PC-9 (cell line): ENCODE measurements at regions not wholly inside any gene's neighbourhood (a gene's known extent, or its start where the extent isn't known, plus 50 kb on each side); places are given as distances from the start of the nearest gene placed in this dataset.

ENCODE experiments used
- BruUV-seq: library from RNA; stranded (reverse); fragments of 400-500 nt; replicated peaks from 2 replicates; lab custom pipeline; 2021; lab: Mats Ljungman, UMichigan
- CTCF ChIA-PET: fragments of 300-600 bp; sonication (Branson Sonifier 250); formaldehyde crosslinking; loops from one replicate; lab custom pipeline; 2022; ENCODE audit warnings: antibody characterized with exemption; lab: Charles Lee
- POLR2A ChIA-PET: fragments of 300-600 bp; sonication (Branson Sonifier 250); formaldehyde crosslinking; loops from one replicate; lab custom pipeline; 2022; ENCODE audit warnings: antibody characterized with exemption; ENCODE audit not compliant: unreplicated experiment; lab: Charles Lee
- DNase-seq, 2 experiments: peaks; one replicate each; pipeline versions ENCODE4 v3.0.0 to v3.0.0-alpha.2; 2015 to 2022; ENCODE audit warnings: mixed read lengths in 1 of 2
- H2AFZ ChIP-seq: fragments of 200-600 bp; sonication (generic); 2 replicates; pipeline ENCODE4 v1.8.1; 2017; ENCODE audit warnings: antibody characterized with exemption
- H3F3A ChIP-seq: fragments of 200-600 bp; sonication (generic); 2 replicates; pipeline ENCODE4 v1.8.1; 2017; ENCODE audit warnings: antibody characterized with exemption, mild to moderate bottlenecking, low read depth; ENCODE audit not compliant: insufficient read depth
- H3K27ac ChIP-seq: fragments of 200-600 bp; sonication (generic); 2 replicates; pipeline ENCODE4 v1.6.1; 2016; ENCODE audit warnings: mixed run types
- H3K27me3 ChIP-seq: fragments of 200-600 bp; sonication (generic); 2 replicates; pipeline ENCODE4 v1.6.1; 2016; ENCODE audit warnings: low read depth, mixed run types; ENCODE audit not compliant: insufficient read depth
- H3K36me3 ChIP-seq: fragments of 200-600 bp; sonication (generic); 2 replicates; pipeline ENCODE4 v1.6.1; 2016; ENCODE audit warnings: low read depth, mixed run types
- H3K4me1 ChIP-seq: fragments of 200-600 bp; sonication (generic); replicated peaks from 2 replicates; pipeline ENCODE4 v1.6.1; 2016; ENCODE audit warnings: mixed run types; ENCODE audit not compliant: insufficient read depth
- H3K4me2 ChIP-seq: fragments of 200-600 bp; sonication (generic); 2 replicates; pipeline ENCODE4 v1.6.1; 2017; ENCODE audit warnings: mixed run types
- H3K4me3 ChIP-seq: fragments of 200-600 bp; sonication (generic); 2 replicates; pipeline ENCODE4 v1.6.1; 2016; ENCODE audit warnings: mixed run types
- H3K79me2 ChIP-seq: fragments of 200-600 bp; sonication (generic); 2 replicates; pipeline ENCODE4 v1.6.1; 2017; ENCODE audit warnings: low read depth, mixed run types
- H3K9me2 ChIP-seq: fragments of 200-600 bp; sonication (generic); 2 replicates; pipeline ENCODE4 v1.8.1; 2017; ENCODE audit warnings: mild to moderate bottlenecking; ENCODE audit not compliant: insufficient read depth
- H3K9me3 ChIP-seq: fragments of 200-600 bp; sonication (generic); 2 replicates; pipeline ENCODE4 v1.8.1; 2016; ENCODE audit warnings: low read depth; ENCODE audit not compliant: insufficient read depth
- H4K20me1 ChIP-seq: fragments of 200-600 bp; sonication (generic); 2 replicates; pipeline ENCODE4 v1.8.1; 2017; ENCODE audit not compliant: insufficient read depth
- CTCF ChIP-seq: fragments of 200-600 bp; sonication (generic); conservative IDR thresholded peaks from 2 replicates; pipeline ENCODE4 v1.6.1; 2017; ENCODE audit warnings: mixed run types, antibody characterized with exemption, mild to moderate bottlenecking, moderate library complexity
- EZH2 ChIP-seq: fragments of 200-600 bp; sonication (generic); IDR thresholded peaks from 2 replicates; pipeline ENCODE4 v1.8.0; 2017; ENCODE audit warnings: antibody characterized with exemption, low read depth
- intact Hi-C: fragments of 100-400 bp; cut with micrococcal nuclease; formaldehyde crosslinking; loops from one replicate; pipeline ENCODE4 v1.10.0; 2022; ENCODE audit not compliant: unreplicated experiment

DNA sequence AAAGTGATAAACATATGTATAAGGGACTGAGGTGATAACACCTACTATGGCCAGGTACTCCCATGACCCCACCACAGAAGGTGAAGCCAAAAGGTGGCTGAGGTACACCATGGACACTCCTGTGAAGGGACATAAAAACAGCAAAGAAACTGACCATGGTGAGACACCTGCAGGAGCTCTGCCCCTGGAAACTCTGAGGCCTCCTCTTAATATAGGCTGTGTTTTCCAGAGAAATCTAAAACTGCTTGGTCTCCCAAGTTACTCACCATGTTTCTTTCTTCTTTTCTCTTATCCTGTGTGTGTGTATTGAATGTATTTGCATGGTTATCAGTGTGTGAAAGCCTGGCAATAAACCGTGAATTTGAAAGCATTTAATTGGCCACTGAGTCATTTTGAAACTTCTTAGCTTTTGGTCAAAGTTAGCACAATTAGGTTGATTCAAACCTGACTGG is 739.3 kb upstream of the GCFC2 start:
- no peak overlapping the region for H3K4me2 ChIP-seq
- no peak for DNase-seq
- no peaks in the 10 kb centered on the region for H3K9me3 ChIP-seq
- H3K79me2 ChIP-seq: no peaks in the 10 kb centered on the region
- ChIA-PET POLR2A (no interaction called here), CTCF (no interaction called here)
- H4K20me1 ChIP-seq: no peaks in the 10 kb centered on the region
- no peak overlapping the region for H2AFZ ChIP-seq
- H3K4me1 ChIP-seq: no peaks in the 10 kb centered on the region
- intact Hi-C loops: no loop called here
- no peak overlapping the region for H3K4me3 ChIP-seq
- H3K27ac ChIP-seq: no peak overlapping the region
- no TSS peak for BruUV-seq
- no peak for TF ChIP-seq EZH2
- TF ChIP-seq CTCF: no peak
- H3K27me3 ChIP-seq: no peaks in the 10 kb centered on the region
- H3K9me2 ChIP-seq: no peaks in the 10 kb centered on the region
- H3F3A ChIP-seq: no peaks in the 10 kb centered on the region
- no peaks in the 10 kb centered on the region for H3K36me3 ChIP-seq

- POLR2A ChIA-PET: no interaction called here
- TF ChIP-seq EZH2 (no peak), CTCF (no peak)
- H4K20me1 ChIP-seq: no peaks in the 10 kb centered on the region
- no peak for DNase-seq
- H3K79me2 ChIP-seq: no peaks in the 10 kb centered on the region
- H3K4me1 ChIP-seq: no peaks in the 10 kb centered on the region
- H3K9me3 ChIP-seq: no peaks in the 10 kb centered on the region
- H3K4me3 ChIP-seq: no peak overlapping the region
- intact Hi-C loops: no loop called here
- no peaks in the 10 kb centered on the region for H3K9me2 ChIP-seq
- H3K36me3 ChIP-seq: no peaks in the 10 kb centered on the region
- no peak overlapping the region for H2AFZ ChIP-seq
- no peaks in the 10 kb centered on the region for H3K27me3 ChIP-seq
- no peak overlapping the region for H3K27ac ChIP-seq
- H3F3A ChIP-seq: no peaks in the 10 kb centered on the region
- no peak overlapping the region for H3K4me2 ChIP-seq
- BruUV-seq: no TSS peak
- CTCF ChIA-PET: no interaction called here
These were observed 738.2 kb upstream of the GCFC2 start for GRCh38 chr2:76448956-76449355.

DNA sequence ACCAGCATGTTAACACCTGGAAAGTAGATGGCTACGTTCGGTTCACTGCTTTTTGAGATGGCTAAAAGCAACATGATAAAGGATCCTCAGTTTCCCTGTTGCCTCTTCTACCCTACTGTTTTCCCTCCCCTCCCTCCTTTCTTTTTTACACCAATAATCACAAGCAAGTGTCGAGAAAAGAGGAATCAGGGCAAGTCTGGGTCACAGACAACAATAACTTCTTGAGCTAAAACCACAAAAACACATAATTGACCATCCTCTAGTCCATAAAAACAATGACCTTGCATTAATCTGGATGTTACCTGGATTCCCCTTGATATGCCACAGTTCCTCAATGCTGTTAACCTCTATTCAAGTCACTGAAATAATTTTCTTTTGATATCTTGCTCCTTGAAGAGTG is 736.6 kb upstream of the GCFC2 start:
- Histone ChIP-seq H3K27me3 (no peaks in the 10 kb centered on the region), H3K9me3 (no peaks in the 10 kb centered on the region), H3F3A (no peaks in the 10 kb centered on the region), H3K9me2 (no peaks in the 10 kb centered on the region), H4K20me1 (no peaks in the 10 kb centered on the region), H3K27ac (no peak overlapping the region), H3K36me3 (no peaks in the 10 kb centered on the region), H3K4me3 (no peak overlapping the region), H3K4me1 (no peaks in the 10 kb centered on the region), H2AFZ (no peak overlapping the region), H3K4me2 (no peak overlapping the region), H3K79me2 (no peaks in the 10 kb centered on the region)
- ChIA-PET CTCF (no interaction called here), POLR2A (no interaction called here)
- BruUV-seq: no TSS peak
- DNase-seq: no peak
- intact Hi-C loops: no loop called here
- TF ChIP-seq CTCF (no peak), EZH2 (no peak)
